ENCODE measurements at regions not wholly inside any gene's neighbourhood (a gene's known extent, or its start where the extent isn't known, plus 50 kb on each side); places are given as distances from the start of the nearest gene placed in this dataset.
"Not testable (repeated sequence)": the region's sequence is repeated elsewhere in the genome, so short reads cannot be mapped to it uniquely, and the experiment has no call there.

- DNase-seq: no peak
Measured at GRCh38 chr6:56904068-56904467, 50.8 kb upstream of the BEND6 start.

DNA sequence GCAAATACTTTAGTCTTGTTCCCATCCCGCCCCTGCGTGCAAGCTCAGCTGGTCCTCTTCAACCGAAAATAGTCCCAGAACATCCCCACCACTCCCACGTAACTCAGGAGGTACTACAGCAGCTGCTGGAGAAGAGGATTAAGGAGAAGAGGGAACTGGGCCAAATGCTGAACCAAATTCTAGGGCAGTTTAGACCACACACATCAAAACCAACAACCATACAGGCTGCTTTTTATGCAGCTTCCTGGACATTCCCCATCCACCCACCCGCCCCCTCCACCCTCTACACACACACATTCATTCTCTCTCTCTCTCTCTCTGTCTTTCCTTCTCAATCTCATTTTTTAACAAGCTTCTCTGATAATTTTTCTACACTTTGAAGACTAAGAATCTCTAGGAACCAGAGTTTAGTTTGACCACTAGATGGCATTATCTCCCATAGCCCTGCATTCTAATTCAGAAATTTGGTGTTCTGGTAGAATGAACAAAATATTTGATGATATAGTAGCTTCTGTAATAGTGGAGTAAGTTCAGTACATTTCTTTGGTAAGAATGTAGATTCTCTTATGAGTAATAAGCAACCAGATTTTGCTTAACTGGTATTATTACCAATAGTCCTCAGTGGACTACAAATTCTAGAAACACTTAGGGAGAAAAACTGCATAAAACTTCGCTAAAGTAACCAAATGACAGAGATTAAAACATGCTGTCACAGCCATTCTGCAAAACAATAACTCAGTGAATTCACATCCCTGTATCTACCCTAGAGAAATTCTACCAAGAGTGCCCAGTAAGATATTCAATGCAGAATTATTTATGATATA is 52.1 kb upstream of the BEND6 start:
- peak; percentile 5 for DNase-seq

DNA sequence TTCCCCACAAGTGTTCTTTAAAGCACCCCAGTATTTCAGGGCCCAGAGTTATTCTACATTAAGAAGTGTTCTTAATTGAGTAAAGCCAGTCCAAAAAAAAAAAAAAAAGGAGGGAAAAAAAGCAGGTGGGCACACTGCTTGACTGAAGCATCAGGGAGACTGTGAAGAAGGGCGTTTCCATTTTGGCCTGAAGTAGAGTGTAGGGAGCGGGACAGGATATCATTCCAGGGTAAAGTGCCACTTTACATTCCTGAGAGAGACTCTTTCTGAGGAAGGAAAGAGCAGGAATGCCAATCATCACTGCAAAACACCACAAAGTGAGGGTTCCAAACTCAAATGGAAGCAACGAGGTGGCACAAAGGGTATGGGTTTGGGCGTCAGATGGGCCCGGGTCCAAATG is 54.1 kb upstream of the BEND6 start:
- DNase-seq: no peak

DNA sequence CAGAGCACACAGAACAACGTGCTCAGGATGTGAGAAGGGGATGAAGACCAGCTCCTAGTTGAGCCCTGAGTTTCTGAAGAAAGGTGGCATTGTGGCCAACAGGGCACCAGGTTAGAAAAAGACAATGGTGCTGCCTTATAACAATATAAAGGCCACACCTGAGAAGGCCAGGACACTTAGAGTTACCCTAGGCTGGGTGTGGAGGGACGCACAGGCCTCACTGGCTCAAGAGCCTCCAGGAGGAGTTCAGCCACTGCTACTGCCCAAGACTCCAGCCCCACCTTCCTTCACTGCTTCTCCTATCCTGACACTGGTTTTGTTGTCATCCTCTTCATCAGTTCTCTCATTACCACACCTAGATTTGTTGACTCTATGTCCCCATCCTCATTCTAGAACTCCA is 55.2 kb upstream of the BEND6 start:
- no peak for DNase-seq

DNA sequence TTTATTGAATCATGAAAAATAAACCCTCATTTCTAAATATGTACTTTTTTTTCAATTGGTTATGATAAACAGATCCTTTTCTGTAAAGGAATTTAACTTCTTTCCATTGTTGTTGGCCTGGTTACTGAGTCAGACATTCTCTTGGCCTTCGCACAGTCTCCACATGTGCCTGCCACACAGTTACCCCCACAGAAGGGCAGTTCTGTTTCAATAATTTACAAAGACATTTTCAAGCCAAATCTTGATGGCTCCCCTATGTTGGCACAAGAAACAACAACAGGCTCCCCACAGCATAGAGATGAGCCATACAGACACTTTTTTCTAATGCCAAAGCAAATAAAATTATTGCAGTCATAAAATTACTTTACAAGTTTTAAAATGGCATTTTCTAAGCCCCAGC is 55.6 kb upstream of the BEND6 start:
- DNase-seq: no peak

- no peak for DNase-seq
Measured at GRCh38 chr6:56897789-56898529, 56.9 kb upstream of the BEND6 start.

DNA sequence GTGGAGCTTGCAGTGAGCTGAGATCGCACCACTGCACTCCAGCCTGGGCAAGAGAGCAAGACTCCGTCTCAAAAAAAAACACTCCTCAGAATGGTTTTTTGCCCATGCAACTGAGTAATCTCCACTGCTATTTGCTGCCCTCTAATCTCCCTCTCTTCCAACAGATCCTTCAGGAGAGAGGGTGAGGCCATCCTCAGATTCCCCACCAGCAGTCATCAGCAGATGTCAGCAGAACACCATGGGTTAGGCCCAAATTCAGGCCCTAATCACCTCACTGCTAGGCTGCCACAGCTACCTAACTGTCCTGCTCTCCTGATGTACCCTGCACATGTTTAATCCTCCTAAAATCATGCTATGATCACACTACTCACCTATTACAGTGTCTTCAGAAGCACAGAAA is 63.2 kb upstream of the BEND6 start:
- no peak for DNase-seq

GRCh38 chr6:56890683-56891429 is 64.1 kb upstream of the BEND6 start:
- DNase-seq: peak; percentile 31

- no peak for DNase-seq
Measured at GRCh38 chr6:56890066-56890465, 64.8 kb upstream of the BEND6 start.

DNA sequence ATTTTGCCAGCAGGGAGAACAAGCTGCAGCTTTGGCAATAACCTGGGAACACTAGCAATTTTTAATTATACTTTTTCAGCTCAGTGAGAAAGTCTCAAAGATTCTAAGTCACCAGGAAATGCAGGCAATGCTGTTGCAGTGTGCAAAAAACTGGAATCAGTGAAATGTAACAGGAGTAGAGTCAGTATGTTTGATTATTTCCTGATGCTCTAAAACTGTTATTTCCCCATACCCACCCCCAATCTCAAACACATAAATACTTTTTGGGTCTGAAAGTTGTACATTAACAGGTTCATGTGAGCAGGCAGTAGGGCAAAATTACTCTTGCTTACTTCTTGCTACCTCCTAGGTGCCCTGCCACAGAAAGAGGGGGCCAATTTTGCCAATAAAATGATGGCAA is 65.4 kb upstream of the BEND6 start:
- DNase-seq: no peak

DNA sequence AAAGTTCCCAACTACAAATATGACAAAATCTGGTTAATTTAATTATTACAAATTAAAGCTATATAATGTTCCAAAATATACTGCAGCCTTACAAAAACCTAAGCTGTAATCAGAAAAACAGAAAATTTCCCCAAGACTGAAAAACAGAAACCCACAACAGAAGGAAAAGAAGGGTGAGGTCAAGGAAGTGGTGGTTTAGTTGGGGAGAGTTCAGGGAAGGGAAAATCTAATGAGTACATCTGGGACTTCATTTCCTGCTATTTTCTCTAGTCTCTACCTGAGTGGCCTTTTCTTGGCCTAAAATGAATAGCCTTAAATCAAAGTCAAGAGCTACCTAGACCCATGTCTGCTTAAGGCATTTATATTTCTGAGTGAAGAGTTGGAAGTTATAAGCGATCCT is 66.2 kb upstream of the BEND6 start:
- no peak for DNase-seq

DNA sequence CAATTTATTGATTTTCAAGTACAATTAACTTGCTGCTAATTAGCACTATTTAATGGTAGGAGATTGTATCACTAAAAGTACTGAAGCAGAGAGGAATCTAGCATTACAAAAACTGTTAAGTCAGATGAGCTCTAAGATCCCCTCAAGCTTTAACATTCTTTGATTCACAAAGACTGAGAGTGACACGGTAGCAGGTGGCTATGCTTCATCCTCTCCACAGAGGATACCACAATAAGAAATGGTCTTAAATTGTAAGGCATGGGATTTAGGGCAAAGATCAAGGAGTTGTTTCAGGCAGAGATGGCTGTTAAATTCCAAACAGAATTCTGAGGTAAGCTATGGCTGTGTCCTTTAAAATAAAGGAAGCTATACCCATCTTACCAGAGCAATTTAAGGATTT is 67.8 kb upstream of the BEND6 start:
- no peak for DNase-seq

- no peak for DNase-seq
Measured at GRCh38 chr6:56877922-56878321, 77.0 kb upstream of the BEND6 start.

GRCh38 chr6:56875961-56876360 is 78.9 kb upstream of the BEND6 start:
- DNase-seq: no peak

DNA sequence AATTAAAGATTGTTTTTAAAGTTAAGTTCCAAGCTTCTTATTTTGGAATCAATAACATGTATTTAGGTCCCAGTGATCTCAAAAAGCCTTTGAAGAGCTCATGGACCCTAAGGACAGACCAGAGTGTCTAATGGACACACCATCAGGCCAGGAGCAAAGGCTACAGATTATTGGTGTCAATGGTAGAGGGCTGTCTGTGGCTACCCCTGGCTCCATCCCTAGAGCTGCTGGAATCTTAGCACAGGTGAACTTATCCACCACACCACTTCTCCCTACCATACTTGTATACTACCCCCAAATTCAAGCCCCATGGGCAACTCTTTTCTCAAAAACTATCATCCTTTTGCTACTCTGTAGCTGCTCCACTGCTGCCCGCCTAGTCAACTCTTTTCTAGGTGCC is 79.4 kb upstream of the BEND6 start:
- DNase-seq: no peak

DNA sequence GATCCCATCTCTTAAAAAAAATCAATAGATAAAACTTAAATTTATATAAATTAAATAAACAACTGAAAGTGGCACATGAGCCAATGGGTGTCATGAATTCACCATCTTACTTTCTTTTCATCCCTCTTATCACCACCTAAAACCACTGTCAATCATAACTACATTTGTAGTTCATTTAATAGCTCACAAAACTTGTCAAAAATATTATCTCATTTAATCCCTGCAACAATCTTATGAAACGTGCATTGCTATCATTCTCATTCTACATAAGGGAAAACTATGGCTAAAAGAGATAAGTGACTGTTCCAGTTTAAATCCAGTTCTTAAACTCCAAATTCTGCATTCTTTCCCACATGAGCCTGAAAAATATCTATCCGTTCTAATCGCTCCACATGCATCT is 80.6 kb upstream of the BEND6 start:
- DNase-seq: no peak

DNA sequence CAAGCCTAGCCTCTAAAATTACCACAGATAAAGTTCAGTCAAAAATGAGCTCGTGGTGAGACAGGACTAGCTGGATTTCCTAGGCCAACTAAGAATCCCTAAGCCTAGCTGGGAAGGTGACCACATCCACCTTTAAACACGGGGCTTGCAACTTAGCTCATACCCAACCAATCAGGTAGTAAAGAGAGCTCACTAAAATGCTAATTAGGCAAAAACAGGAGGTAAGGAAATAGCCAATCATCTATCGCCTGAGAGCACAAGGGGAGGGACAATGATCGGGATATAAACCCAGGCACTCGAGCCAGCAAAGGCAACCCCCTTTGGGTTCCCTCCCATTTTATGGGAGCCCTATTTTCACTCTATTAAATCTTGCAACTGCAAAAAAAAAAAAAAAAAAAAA is 84.9 kb upstream of the BEND6 start:
- DNase-seq: not testable (repeated sequence)

GRCh38 chr6:56869346-56869745 is 85.6 kb upstream of the BEND6 start:
- no peak for DNase-seq

DNA sequence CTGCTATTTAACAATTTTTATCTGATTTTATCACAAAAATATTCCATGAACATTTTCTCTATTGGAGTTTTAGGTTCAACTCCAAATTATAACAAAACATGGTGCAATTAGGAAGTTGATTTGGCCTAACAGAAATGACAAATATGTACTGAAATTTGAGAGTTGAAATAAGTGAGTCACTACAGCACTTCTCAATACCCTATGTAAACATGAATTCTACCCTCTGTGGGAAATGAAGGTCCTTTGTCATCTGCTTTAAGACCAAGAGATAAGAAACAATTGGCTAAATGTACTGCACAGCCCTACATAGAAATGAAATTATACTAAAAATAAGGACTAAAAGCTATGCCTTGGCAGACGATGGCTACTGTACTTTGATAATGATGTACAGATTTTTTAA is 86.2 kb upstream of the BEND6 start:
- DNase-seq: no peak

DNA sequence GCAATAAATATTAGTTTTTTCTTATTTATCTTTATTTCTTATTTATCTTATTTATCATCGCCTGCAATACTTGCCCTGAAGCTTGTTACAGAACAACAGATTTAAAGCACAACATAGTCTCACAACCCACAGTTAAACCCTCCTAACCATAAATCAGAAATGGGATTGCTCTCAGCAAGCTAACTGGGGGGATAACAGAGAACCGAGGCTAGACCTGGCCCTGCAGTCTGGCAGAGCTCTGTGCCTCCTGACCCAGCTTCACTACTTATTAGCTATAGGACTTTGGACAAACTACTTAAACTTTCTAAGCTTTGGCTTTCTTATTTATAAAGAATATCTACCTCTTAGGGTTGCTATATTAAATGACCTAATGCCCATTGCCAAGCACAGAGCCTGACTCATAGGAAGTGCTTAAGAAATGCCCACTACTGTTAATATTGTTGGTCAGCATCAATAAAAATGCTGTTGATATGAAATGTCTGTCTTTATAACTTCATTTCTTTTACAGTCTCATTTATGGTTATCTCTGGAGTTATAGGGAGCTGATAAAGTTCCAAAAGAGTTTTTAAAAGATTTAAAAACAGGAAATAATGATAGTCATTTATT is 87.9 kb upstream of the BEND6 start:
- DNase-seq: no peak

DNA sequence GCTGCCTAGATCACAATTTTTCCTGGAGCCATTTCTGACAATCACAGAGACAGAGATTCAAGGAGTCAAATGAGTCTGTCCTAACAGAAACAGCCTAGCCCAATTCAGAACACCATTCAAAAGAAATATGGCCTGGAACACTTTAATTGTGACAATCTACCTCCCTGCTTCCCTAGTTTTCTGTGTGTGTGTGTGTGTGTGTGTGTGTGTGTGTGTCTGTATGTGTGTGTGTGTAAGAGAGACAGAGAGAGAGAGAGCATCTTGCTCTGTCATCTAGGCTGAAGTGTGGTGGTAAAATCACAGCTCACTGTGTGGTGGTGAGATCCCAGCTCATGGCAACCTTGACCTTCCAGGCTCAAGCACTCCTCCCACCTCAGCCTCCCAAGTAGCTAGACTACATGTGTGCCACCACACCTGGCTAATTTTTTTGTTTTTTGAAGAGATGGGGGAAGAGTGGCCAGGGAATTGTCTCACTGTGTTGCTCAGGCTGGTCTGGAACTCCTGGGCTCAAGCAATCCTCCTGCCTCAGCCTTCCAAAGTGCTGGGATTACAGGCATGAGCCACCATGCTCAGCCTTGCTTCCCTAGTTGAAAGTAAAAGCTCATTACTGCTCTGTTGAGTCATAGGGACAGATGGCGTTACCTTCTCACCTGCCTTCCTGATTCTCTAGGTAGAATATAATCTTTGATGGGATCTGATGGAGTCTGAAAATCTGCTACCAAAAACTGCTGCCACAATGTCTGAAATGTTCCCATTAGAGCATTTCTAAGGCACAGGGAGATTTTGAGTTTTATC is 89.6 kb upstream of the BEND6 start:
- DNase-seq: no peak

GRCh38 chr6:56864171-56864616 is 90.7 kb upstream of the BEND6 start:
- no peak for DNase-seq
